ENCODE measurements at regions not wholly inside any gene's neighbourhood (a gene's known extent, or its start where the extent isn't known, plus 50 kb on each side); places are given as distances from the start of the nearest gene placed in this dataset.

DNA sequence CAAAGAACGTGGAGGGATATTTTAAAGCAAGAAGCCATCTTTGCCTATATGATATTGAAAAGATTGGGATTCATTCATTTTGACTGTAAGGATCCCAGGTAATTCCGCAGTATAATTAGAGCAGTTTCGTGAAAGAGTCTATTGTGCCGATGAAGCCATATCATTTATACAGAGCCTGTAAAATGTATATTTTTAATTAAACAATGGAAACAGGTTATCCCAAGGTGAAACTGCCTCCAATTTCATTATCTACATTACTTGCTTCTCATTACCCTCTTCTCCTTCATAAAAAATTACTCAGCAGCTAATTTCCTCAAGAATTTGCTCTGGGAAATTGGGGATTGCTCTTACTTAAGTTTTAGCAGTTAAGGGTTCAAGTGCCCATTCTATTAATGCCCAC, 444.1 kb downstream of the SOCS6 start:
- no peak for DNase-seq (ENCODE audit: extremely low read depth, insufficient read length)
- TF ChIP-seq, protein P1, sequence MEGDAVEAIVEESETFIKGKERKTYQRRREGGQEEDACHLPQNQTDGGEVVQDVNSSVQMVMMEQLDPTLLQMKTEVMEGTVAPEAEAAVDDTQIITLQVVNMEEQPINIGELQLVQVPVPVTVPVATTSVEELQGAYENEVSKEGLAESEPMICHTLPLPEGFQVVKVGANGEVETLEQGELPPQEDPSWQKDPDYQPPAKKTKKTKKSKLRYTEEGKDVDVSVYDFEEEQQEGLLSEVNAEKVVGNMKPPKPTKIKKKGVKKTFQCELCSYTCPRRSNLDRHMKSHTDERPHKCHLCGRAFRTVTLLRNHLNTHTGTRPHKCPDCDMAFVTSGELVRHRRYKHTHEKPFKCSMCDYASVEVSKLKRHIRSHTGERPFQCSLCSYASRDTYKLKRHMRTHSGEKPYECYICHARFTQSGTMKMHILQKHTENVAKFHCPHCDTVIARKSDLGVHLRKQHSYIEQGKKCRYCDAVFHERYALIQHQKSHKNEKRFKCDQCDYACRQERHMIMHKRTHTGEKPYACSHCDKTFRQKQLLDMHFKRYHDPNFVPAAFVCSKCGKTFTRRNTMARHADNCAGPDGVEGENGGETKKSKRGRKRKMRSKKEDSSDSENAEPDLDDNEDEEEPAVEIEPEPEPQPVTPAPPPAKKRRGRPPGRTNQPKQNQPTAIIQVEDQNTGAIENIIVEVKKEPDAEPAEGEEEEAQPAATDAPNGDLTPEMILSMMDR (IDR thresholded peaks at IDR 0.05; ENCODE audit: insufficient read depth, low read length, poor library complexity, severe bottlenecking): no peak
- Histone ChIP-seq H3K4me3 (replicated peaks; ENCODE audit: low read depth, low read length) (no peak overlapping the region), H3K27me3 (replicated peaks; ENCODE audit: control insufficient read depth, insufficient read depth, low read length) (no peaks in the 10 kb centered on the region), H3K36me3 (ENCODE audit: control insufficient read depth, insufficient read depth, low read length) (no peaks in the 10 kb centered on the region)

DNA sequence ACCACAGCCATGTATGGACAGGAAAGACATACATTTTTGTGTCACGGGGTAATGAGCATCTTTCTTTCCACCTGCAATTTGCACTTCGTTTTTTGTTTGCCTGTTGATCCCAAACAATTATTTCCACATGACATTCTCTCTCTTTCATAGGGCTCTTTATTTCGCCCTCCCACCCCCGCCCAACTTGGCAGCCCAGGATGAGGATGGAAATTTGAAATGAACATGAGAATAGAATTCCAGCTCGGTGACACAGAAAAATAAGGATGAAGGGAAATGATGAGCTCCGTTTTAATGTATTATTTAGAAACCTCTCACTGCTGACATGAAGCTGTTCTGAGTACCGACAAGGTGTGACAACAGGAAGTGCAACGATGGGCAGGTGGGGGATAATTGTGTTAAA, 443.3 kb downstream of the SOCS6 start:
- Histone ChIP-seq H3K27me3 (replicated peaks; ENCODE audit: control insufficient read depth, insufficient read depth, low read length) (no peaks in the 10 kb centered on the region), H3K36me3 (ENCODE audit: control insufficient read depth, insufficient read depth, low read length) (no peaks in the 10 kb centered on the region), H3K4me3 (replicated peaks; ENCODE audit: low read depth, low read length) (no peak overlapping the region)
- no peak for DNase-seq (ENCODE audit: extremely low read depth, insufficient read length)
- TF ChIP-seq, protein P1 (IDR thresholded peaks at IDR 0.05; ENCODE audit: insufficient read depth, low read length, poor library complexity, severe bottlenecking): no peak

DNA sequence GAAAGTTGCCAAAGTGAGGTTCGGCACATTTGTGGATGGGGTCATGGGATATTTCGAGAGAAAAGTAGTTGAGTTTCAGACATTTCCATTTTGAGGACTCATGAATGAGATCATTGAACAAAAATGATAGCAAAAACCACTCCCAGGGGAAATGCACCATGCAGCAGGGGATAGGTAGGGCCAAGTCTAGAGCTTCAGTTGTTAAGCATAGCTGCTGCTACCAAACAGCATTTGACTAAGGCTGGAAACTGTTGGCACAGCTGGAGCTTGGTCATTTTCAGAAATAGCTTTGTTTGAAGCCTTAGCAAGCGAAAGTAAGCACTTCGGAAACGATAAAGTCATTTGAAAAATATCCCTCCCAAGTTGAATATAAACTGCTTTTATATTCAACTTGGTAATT, 431.8 kb downstream of the SOCS6 start:
- DNase-seq (ENCODE audit: extremely low read depth, insufficient read length): no peak
- Histone ChIP-seq H3K27me3 (replicated peaks; ENCODE audit: control insufficient read depth, insufficient read depth, low read length) (no peaks in the 10 kb centered on the region), H3K36me3 (ENCODE audit: control insufficient read depth, insufficient read depth, low read length) (no peaks in the 10 kb centered on the region), H3K4me3 (replicated peaks; ENCODE audit: low read depth, low read length) (no peak overlapping the region)
- TF ChIP-seq, protein P1 (IDR thresholded peaks at IDR 0.05; ENCODE audit: insufficient read depth, low read length, poor library complexity, severe bottlenecking): no peak

DNA sequence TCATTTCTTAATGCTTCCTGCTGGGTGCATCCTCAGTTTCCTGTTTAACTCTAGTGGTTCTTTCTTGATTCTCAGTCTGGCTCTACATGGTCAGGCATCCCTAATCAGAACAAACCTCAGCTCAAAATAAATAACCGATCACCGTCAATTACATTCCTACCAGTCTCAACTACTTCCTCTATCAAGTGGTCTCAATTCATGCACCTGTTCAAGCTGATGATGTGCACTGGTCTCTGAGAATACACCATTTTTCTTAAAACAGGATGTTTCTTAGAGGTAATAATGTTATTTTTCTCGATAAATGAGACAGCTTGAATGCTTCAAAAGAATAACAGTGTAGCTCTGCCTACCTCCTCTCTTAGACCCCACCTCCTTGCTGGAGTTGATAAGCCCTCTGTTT, 420.9 kb downstream of the SOCS6 start:
- H3K4me3 ChIP-seq (replicated peaks; ENCODE audit: low read depth, low read length): no peak overlapping the region
- H3K27me3 ChIP-seq (replicated peaks; ENCODE audit: control insufficient read depth, insufficient read depth, low read length): no peaks in the 10 kb centered on the region
- TF ChIP-seq, protein P1 (IDR thresholded peaks at IDR 0.05; ENCODE audit: insufficient read depth, low read length, poor library complexity, severe bottlenecking): no peak
- DNase-seq (ENCODE audit: extremely low read depth, insufficient read length): no peak
- no peaks in the 10 kb centered on the region for H3K36me3 ChIP-seq (ENCODE audit: control insufficient read depth, insufficient read depth, low read length)

DNA sequence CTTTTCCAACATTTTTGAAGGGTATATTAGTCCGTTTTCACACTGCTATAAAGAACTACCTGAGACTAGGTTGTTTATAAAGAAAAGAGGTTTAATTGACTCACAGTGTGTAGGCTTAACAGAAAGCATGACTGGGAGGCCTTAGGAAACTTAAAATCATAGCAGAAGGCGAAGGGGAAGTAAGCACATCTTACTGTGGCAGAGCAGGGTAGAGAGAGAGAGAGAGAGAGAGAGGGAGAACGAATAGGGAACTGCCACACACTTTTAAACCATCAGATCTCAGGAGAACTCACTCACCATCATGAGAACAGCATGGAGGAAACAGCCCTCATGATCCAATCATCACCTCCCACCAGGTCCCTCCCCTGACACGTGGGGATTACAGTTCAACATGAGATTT, 420.3 kb downstream of the SOCS6 start:
- Histone ChIP-seq H3K27me3 (replicated peaks; ENCODE audit: control insufficient read depth, insufficient read depth, low read length) (no peaks in the 10 kb centered on the region), H3K4me3 (replicated peaks; ENCODE audit: low read depth, low read length) (no peak overlapping the region), H3K36me3 (ENCODE audit: control insufficient read depth, insufficient read depth, low read length) (no peaks in the 10 kb centered on the region)
- TF ChIP-seq, protein P1 (IDR thresholded peaks at IDR 0.05; ENCODE audit: insufficient read depth, low read length, poor library complexity, severe bottlenecking): no peak
- DNase-seq (ENCODE audit: extremely low read depth, insufficient read length): no peak

DNA sequence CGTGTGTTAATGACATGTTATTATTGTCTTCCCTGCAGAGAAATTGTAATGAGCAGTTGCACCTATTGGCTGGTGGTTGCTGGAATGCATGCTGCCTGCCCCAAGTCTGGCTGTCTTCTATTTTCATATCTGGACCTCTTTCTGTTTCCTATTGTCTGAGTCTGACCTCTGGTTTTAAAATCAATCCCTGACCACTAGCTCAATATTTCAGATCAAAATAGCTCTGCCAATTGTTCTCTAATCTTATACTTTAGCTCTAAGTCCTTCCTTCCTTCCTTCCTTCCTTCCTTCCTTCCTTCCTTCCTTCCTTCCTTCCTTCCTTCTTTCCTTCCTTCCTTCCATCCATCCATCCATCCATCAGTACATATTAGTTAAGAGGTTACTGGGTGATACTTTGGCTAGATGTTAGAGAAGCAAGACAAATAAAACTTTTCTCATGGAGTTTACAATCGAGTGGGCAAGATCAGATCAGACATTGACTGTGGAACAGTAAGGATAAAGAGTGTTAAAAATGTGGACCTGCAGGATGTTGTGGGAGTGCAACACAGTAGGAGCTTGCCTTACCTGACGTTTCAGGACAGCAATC, 417.1 kb downstream of the SOCS6 start:
- no peak for DNase-seq (ENCODE audit: extremely low read depth, insufficient read length)
- TF ChIP-seq, protein P1 (IDR thresholded peaks at IDR 0.05; ENCODE audit: insufficient read depth, low read length, poor library complexity, severe bottlenecking): no peak
- no peak overlapping the region for H3K4me3 ChIP-seq (replicated peaks; ENCODE audit: low read depth, low read length)
- no peaks in the 10 kb centered on the region for H3K27me3 ChIP-seq (replicated peaks; ENCODE audit: control insufficient read depth, insufficient read depth, low read length)
- H3K36me3 ChIP-seq (ENCODE audit: control insufficient read depth, insufficient read depth, low read length): no peaks in the 10 kb centered on the region
